CD14-positive monocyte (primary cell): ENCODE measurements at regions not wholly inside any gene's neighbourhood (a gene's known extent, or its start where the extent isn't known, plus 50 kb on each side); places are given as distances from the start of the nearest gene placed in this dataset.

Experiments used
- DNase-seq, 3 donors: peaks; one replicate each; pipeline ENCODE4 v3.0.0-alpha.2; 2011 to 2022
- H2AFZ ChIP-seq: 2 replicates; pipeline ENCODE4 v1.6.0; 2012; ENCODE audit warnings: mild to moderate bottlenecking, low read depth, low read length, inconsistent platforms; ENCODE audit not compliant: insufficient read depth, poor library complexity, severe bottlenecking
- H3K27ac ChIP-seq, 2 donors: 1 replicate in 1 of 2; 2 replicates in 1 of 2; pipeline ENCODE4 v1.5.1; 2012 to 2013; ENCODE audit warnings: low read length in 2 of 2, control low read depth in 1 of 2, inconsistent platforms in 1 of 2, low read depth in 1 of 2, mild to moderate bottlenecking in 1 of 2
- H3K27me3 ChIP-seq, 2 donors: one replicate each; pipeline versions ENCODE4 v1.6.0 to v1.6.1; 2011 to 2013; ENCODE audit warnings: low read length in 2 of 2; ENCODE audit not compliant: control insufficient read depth in 2 of 2, insufficient read depth in 2 of 2
- H3K36me3 ChIP-seq, 2 donors: replicated peaks in 1 of 2; 1 replicate in 1 of 2; 2 replicates in 1 of 2; pipeline versions ENCODE4 v1.5.1 to v1.6.1; 2012 to 2013; ENCODE audit warnings: low read length in 2 of 2, control low read depth in 1 of 2, inconsistent platforms in 1 of 2, mild to moderate bottlenecking in 1 of 2; ENCODE audit not compliant: insufficient read depth in 2 of 2, control insufficient read depth in 1 of 2
- H3K4me1 ChIP-seq, 2 donors: 1 replicate in 1 of 2; 2 replicates in 1 of 2; pipeline versions ENCODE4 v1.5.1 to v1.6.1; 2012 to 2013; ENCODE audit warnings: low read length in 2 of 2, control low read depth in 1 of 2, inconsistent platforms in 1 of 2, mild to moderate bottlenecking in 1 of 2, moderate library complexity in 1 of 2; ENCODE audit not compliant: insufficient read depth in 2 of 2, control insufficient read depth in 1 of 2
- H3K4me2 ChIP-seq: replicated peaks from 2 replicates; pipeline ENCODE3; 2012; ENCODE audit warnings: low read length, moderate library complexity, mild to moderate bottlenecking; ENCODE audit not compliant: poor library complexity, severe bottlenecking; ENCODE audit errors: extremely low read depth
- H3K4me3 ChIP-seq, 3 experiments: fragments of 200-600 bp in 1 of 3; sonication (generic) in 1 of 3; replicated peaks in 1 of 3; 1 replicate in 2 of 3; 2 replicates in 1 of 3; pipeline ENCODE4 v1.5.1; 2011 to 2013; ENCODE audit warnings: low read length in 3 of 3, mild to moderate bottlenecking in 3 of 3, control low read depth in 2 of 3, low read depth in 2 of 3, inconsistent platforms in 1 of 3, moderate library complexity in 1 of 3
- H3K79me2 ChIP-seq: 2 replicates; pipeline ENCODE4 v1.6.0; 2012; ENCODE audit warnings: mild to moderate bottlenecking, control low read depth, inconsistent platforms, low read length, moderate library complexity; ENCODE audit not compliant: insufficient read depth
- H3K9ac ChIP-seq: 2 replicates; pipeline ENCODE4 v1.6.0; 2017; ENCODE audit warnings: low read length, mild to moderate bottlenecking; ENCODE audit not compliant: insufficient read depth, poor library complexity, severe bottlenecking
- H3K9me3 ChIP-seq, 2 donors: replicated peaks in 1 of 2; 1 replicate in 1 of 2; 2 replicates in 1 of 2; pipeline versions ENCODE4 v1.5.1 to v1.6.1; 2012 to 2013; ENCODE audit warnings: low read length in 2 of 2, control low read depth in 1 of 2; ENCODE audit not compliant: control insufficient read depth in 1 of 2, insufficient read depth in 1 of 2
- H4K20me1 ChIP-seq: 2 replicates; pipeline ENCODE4 v1.6.0; 2012; ENCODE audit warnings: mild to moderate bottlenecking, low read length, control low read depth, moderate library complexity; ENCODE audit not compliant: insufficient read depth
- H3K27ac Mint-ChIP-seq, 7 donors: one replicate each; pipeline ENCODE4 v1.8.0; 2020; ENCODE audit warnings: mild to moderate bottlenecking in 7 of 7, mixed read lengths in 7 of 7, moderate library complexity in 6 of 7, inconsistent platforms in 2 of 7
- H3K27me3 Mint-ChIP-seq, 3 donors: one replicate each; pipeline ENCODE4 v1.8.0; 2021 to 2022; ENCODE audit warnings: low read depth in 3 of 3, mild to moderate bottlenecking in 3 of 3, mixed read lengths in 3 of 3, moderate library complexity in 3 of 3, inconsistent platforms in 1 of 3
- H3K36me3 Mint-ChIP-seq, 2 donors: one replicate each; pipeline ENCODE4 v1.8.0; 2020; ENCODE audit warnings: mixed read lengths in 2 of 2, inconsistent platforms in 1 of 2, mild to moderate bottlenecking in 1 of 2
- H3K4me1 Mint-ChIP-seq: one replicate; pipeline ENCODE4 v1.8.0; 2020; ENCODE audit warnings: mild to moderate bottlenecking, mixed read lengths
- H3K4me3 Mint-ChIP-seq, 2 donors: one replicate each; pipeline ENCODE4 v1.8.0; 2020; ENCODE audit warnings: mild to moderate bottlenecking in 2 of 2, mixed read lengths in 2 of 2, moderate library complexity in 1 of 2
- H3K9me3 Mint-ChIP-seq, 7 donors: one replicate each; pipeline ENCODE4 v1.8.0; 2020 to 2022; ENCODE audit warnings: mixed read lengths in 7 of 7, mild to moderate bottlenecking in 6 of 7, moderate library complexity in 6 of 7, inconsistent platforms in 2 of 7
- CTCF ChIP-seq: fragments of 200-600 bp; IDR thresholded peaks from one replicate; pipeline ENCODE4 v1.8.0; 2022; ENCODE audit warnings: antibody characterized with exemption, mild to moderate bottlenecking
- WGBS: methylation state at CpG from one replicate; pipeline ENCODE4 v1.1.5; 2013; ENCODE audit warnings: missing lambda C conversion rate; ENCODE audit not compliant: insufficient coverage; 5-methylcytosine and 5-hydroxymethylcytosine counted together
- intact Hi-C, 2 donors: fragments of 100-400 bp; cut with micrococcal nuclease; formaldehyde crosslinking; loops; one replicate each; pipeline versions ENCODE4 v1.15.0 to v1.15.1; 2023

DNA sequence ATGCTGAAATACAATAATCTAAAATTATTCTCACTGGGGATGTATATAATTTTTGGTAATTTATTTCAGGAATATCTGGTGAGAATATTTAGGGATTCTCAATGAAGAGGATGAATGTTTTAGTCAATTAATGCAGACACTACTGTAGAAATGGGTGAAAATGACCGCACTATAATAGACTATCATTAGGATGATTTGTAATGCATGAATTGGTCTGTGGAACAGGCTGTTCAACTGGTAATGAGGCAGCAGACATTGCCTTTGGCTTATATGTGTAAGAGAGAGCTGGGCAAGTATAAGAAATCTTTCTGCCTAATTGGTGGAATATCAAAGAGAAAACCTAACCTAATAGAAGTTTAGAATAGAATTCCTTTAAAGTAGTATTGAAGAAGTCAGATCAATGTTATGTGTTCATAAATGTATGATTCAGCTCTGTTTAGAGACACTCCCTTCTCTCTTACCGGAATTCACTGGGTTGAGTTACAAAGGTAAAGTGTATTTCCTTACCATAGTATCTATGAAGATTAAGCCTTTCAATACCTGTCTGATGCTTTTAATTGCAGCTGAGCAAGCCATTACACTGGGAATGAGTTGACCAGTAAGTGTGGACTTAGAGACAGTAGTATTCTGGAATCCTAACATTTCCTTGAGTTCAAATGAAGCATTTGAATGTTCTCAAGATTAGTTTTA lies 274.5 kb downstream of the S1PR1 start:
- Histone ChIP-seq H3K9me3 (peaks cover 0 to 4% of the 10 kb centered on the region in 2 donors), H4K20me1 (no peaks in the 10 kb centered on the region), H3K27me3 (no peaks in the 10 kb centered on the region), H3K4me3 (no peak overlapping the region), H3K4me1 (no peaks in the 10 kb centered on the region), H3K36me3 (no peaks in the 10 kb centered on the region), H2AFZ (no peak overlapping the region), H3K79me2 (no peaks in the 10 kb centered on the region), H3K4me2 (no peak overlapping the region), H3K9ac (no peak overlapping the region), H3K27ac (no peak overlapping the region)
- no peaks in the 10 kb centered on the region for H3K27me3 Mint-ChIP-seq
- H3K9me3 Mint-ChIP-seq: peaks cover 0 to 5% (median 4%) of the 10 kb centered on the region in 7 donors
- no CpG with 5 or more reads among the region's 2 CpGs for WGBS
- intact Hi-C loops: no loop called here
- no peak for DNase-seq
- no peaks in the 10 kb centered on the region for H3K36me3 Mint-ChIP-seq
- no peak overlapping the region for H3K27ac Mint-ChIP-seq
- no peaks in the 10 kb centered on the region for H3K4me1 Mint-ChIP-seq
- no peak overlapping the region for H3K4me3 Mint-ChIP-seq
- TF ChIP-seq CTCF: no peak

GRCh38 chr1:101520302-101520701 lies 283.5 kb downstream of the S1PR1 start:
- Histone ChIP-seq H3K27ac (no peak overlapping the region), H3K36me3 (no peaks in the 10 kb centered on the region), H3K4me2 (no peak overlapping the region), H3K4me1 (no peaks in the 10 kb centered on the region), H3K9me3 (peaks cover 0 to 4% of the 10 kb centered on the region in 2 donors), H2AFZ (no peak overlapping the region), H3K9ac (no peak overlapping the region), H3K27me3 (no peaks in the 10 kb centered on the region), H3K4me3 (no peak overlapping the region), H3K79me2 (no peaks in the 10 kb centered on the region), H4K20me1 (no peaks in the 10 kb centered on the region)
- H3K27me3 Mint-ChIP-seq: peaks cover 0 to 3% (median 0%) of the 10 kb centered on the region in 3 donors
- no peak for DNase-seq
- H3K36me3 Mint-ChIP-seq: no peaks in the 10 kb centered on the region
- no peak overlapping the region for H3K27ac Mint-ChIP-seq
- no CpG with 5 or more reads among the region's 4 CpGs for WGBS
- H3K4me1 Mint-ChIP-seq: no peaks in the 10 kb centered on the region
- peak; percentile 44 for TF ChIP-seq CTCF
- no peak overlapping the region for H3K4me3 Mint-ChIP-seq
- intact Hi-C loops: no loop called here
- peaks cover 0 to 9% (median 6%) of the 10 kb centered on the region in 7 donors for H3K9me3 Mint-ChIP-seq
